DMS53 (cell line): ENCODE measurements at regions not wholly inside any gene's neighbourhood (a gene's known extent, or its start where the extent isn't known, plus 50 kb on each side); places are given as distances from the start of the nearest gene placed in this dataset.
A peak's percentile ranks its signal among the peaks of the same experiment; 100 is the strongest.
"Not testable (repeated sequence)": the region's sequence is repeated elsewhere in the genome, so short reads cannot be mapped to it uniquely, and the experiment has no call there.

Experiments
- DNase-seq: peaks from one replicate; lab custom pipeline; 2025; lab: John Stamatoyannopoulos, UW

DNA sequence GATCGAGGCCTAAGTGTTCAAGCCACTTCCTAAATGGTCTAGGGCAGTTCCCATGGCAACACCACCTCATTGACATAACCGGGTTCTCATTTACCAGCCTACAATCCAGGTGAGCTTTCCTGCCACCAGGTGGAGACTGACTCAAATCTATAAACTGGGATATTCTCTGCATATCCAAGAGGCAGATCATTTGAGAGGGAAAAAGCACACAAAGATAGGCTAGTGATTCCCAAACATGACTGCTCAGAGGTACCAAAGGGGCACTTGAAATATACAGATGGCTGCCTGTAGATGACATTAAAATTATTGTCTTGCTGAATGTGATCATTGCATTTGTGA lies 141.3 kb upstream of the PROK2 start:
- DNase-seq: peak; percentile 82

DNA sequence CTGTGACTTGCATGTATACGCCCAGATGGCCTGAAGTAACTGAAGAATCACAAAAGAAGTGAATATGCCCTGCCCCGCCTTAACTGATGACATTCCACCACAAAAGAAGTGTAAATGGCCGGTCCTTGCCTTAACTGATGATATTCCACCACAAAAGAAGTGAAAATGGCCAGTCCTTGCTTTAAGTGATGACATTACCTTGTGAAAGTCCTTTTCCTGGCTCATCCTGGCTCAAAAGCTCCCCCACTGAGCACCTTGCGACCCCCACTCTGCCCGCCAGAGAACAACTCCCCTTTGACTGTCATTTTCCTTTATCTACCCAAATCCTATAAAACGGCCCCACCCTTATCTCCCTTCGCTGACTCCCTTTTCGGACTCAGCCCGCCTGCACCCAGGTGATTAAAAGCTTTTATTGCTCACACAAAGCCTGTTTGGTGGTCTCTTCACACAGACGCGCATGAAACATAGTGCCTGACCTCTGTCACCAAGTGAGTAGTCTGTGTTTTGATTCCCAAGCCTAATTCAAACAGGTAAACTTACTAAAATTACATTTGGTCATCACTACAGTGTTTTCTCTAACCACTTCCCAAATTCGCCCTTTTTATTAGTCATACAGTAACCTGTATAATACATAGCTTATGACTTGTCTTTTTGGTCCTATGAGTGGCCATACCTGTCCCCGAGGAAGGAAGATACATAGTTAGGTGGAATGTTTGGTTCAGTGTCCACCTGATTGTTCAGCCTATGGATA lies 140.7 kb upstream of the PROK2 start:
- DNase-seq: not testable (repeated sequence)

DNA sequence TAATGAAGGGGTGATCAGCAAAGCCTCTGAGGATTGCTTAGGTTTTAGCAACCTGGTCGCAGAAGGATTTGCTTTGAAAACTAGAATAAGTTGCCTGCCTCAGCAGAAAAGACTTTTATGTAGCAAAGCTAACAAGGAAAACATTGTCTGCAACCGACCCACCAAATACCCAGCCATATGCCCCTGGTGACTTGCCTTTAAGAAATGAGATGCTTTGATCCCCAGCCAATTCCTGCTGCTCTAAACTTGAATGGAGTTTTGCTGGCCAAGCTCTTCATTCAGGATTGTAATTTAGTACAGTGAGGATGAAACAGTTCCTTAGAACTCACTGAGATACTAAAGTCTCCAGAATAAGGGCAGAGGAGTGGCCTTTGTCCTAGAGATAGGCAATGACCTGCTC lies 139.8 kb upstream of the PROK2 start:
- no peak for DNase-seq

DNA sequence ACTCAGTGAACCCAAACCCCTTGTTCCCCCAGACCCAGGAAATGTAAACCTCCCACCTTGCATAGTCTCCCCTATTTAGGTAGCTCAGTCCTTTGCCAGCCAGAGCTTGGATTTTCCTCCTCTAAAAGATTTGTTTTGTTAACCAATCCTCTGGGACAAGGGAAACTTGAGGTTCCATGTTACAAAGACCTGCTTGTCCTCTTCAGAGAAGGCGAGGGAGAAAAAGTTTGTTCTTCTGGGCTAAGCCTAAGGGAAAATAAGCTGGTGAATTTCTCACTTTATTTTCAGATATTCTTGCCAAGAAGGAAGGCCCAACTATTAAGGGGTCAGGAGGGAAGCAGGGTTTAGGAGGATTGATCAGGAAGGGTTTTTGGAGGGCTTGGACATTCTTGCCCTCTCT lies 136.1 kb upstream of the PROK2 start:
- no peak for DNase-seq

DNA sequence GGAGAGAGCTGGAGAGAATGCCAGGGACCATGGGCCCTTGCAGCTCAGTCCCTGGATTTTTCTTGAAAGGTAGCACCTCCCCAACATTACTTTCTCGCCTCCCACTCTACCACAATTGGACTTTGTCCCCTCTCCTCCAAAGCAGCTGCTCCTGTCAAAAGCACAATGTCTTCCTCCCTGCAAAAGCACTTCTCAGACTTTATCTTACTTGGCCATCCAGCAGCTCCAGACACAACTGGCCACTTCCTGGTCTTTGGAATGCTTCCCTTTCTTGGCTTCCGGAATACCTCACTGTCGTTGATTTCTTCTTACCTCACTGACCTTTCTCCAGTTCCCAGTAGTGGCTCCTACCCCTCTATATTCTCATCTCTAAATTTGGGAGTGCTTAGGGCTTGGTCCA lies 134.6 kb upstream of the PROK2 start:
- DNase-seq: no peak

DNA sequence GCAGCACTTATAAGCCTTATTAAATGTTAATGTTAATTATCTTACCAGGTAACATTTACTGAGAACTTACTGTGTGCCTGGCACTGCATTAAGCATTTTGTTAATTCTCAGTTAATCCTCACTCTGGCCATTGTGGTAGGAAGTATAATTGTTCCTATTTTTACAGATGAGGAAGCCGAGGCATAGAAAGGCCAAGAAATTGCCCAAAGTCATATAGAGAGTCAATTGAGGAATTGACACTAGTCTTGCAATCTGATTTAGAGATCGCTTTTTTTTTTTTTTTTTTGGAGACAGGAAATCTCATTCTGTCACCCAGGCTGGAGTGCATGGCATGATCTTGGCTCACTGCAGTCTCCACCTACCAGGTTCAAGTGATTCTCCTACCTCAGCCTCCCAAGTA lies 132.6 kb upstream of the PROK2 start:
- DNase-seq: no peak

DNA sequence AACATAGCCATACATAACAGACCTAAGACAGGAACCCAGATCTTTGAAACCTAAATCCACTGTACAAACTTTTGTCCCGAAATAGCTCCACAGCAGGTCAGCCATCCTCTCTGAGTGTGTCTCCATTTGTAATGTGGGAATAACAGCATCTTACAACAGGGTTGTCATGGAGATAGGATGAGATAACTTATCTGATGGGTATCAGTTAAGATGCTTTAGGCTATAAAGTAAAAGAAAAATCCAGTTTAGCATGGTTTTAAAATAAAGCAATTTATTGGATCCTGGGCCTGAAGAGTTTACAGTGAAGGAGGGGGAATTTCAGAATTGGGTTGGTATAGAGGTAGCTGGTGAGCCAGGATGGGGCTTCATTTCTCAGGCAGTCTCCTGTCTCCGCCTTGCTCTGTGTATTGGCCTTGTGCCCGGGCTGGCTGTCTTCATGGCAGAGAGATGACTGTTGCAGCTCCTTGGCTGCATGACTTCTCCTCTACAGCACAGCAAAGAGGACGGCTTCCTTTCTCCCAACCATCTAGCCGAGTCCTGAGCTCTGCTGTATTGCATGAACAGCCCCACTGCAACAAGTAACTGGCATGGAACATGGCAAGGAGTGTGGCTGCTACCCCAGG lies 131.9 kb upstream of the PROK2 start:
- no peak for DNase-seq

DNA sequence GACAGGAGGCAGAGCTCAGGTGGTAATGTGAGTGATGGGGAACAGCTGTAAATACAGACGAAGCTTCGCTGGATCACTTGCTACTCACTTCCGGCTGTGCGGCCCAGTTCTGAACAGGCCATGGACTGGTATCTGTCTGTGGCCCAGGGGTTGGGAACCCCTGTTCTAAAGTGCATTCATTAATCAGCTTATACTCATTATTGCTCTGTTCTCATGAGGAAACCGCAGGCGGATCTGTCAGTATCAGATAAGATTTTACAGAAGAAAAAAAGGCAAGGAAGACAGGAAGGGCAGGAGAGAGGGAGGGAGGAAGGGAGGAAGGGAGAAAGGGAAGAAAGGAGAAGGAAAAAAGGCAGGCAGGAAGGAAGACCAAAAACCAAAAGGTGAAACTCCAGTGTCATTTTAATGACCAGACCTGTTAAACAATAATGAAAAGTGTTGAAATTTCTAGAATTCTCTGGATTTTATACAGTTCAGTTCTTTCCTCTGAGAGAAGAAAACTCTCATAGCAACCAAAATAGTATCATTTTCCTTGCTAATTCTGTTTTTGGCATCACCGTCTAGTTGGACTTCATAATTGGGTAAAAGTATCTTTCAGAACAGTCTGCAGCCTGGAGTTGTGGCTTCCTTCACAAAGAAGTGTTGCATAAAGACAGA lies 128.0 kb upstream of the PROK2 start:
- no peak for DNase-seq

DNA sequence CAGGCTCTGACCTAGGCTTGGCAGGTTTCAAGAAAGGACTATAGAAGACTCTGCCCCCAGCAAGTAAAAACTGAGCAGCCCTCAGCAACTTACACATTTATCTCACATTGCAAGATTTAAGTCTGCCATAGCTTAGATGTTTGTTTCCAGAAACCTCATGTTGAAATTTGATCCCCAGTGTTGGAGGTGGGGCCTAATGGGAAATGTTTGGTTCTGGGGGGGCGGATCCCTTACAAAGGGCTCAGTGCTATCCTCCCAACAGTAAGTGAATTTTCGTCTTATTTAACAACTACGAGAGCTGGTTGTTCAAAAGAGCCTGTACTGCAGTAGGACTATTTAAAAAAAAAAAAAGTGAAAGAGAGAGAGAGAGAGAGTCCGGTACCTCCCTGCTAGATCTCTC lies 125.2 kb upstream of the PROK2 start:
- DNase-seq: no peak

DNA sequence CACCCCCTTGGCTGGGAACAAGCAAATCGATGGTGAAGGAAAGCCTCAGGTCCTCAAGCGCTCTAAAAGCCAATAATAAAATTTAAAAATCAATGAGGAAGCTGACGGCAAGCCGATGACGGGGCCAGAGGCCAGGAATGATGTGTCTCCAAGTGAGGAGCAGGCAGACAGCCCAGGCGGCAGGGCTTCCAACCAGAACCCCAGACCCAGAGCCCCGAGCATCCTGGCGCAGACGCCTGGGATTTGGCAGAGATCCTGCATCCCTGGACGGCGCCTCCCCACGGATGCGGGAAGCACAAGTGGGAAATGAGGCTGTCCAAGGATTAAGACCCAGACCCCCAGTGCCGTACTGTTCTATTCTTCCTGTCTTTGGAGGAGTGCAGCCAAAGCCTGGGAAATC lies 123.0 kb upstream of the PROK2 start:
- DNase-seq: no peak

DNA sequence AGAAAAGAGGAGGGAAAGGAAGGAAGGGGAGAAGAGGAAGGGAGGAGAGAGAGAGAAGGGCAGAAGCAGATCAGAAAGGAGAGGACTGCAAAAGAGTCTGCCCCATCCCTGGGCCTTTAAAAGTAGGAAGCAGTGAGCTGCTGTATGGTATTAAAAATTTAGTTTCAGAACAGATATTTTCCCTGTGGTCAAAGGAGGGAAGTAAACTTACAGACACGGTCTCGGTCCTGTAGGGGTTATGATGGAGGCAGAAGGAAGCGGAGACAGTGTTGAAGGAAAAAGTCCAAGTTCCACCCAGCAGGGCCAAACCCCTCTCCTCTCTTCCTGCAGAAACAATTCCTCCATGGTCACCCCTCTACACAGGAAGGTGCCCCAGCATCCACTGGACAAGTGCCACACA lies 122.0 kb upstream of the PROK2 start:
- DNase-seq: no peak

DNA sequence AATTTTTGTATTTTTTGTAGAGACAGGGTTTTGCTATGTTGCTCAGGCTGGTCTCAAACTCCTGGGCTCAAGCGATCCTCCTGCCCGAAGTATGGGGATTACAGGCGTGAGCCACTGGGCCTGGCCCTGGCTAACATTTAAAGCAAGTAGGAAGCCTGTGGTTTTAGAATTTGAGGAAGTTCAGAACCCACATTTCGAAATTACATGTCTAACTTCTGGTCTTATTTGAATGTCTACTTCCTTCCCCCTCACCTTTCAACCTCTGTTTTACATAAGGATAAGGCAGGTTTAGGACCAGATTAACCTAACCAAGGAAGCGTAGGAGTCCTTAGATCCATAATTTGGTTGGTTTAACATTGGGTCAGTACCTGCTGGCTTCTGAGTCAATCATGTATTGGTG lies 120.5 kb upstream of the PROK2 start:
- no peak for DNase-seq

DNA sequence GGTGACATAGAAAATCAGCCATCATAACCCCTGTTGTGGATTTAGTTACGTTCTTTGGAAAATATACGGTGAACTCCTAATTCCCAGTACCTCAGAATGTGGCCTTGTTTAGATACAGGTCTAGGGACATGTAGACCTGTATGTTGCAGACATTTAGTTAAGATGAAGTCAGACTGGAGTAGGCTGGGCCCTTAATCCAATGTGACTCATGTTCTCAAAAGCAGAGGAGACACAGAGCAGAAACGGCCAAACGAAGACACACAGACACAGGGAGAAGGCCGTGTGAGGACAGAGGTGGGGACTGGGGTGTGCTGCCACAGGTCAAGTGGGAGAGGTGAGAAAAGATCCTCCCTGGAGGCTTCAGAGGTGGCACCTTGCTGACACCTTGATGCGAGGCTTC lies 119.0 kb upstream of the PROK2 start:
- no peak for DNase-seq

DNA sequence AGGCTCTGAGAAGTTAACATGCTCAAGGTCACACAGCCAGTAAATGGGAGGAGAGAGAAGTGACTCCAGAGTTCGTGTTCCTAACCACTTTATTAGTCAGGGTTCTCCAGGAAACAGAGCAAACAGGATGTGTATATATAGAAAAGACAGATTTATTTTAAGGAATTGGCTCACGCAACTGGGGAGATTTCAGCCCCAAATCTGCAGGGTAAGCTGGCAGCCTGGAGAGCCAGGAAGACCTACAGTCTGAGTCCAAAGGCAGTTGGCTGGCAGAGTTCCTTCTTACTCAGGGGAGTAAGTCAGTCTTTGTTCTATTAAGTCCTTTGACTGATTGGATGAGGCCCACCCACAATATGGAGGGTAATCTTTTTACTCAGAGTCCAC lies 118.2 kb upstream of the PROK2 start:
- DNase-seq: peak; percentile 6

DNA sequence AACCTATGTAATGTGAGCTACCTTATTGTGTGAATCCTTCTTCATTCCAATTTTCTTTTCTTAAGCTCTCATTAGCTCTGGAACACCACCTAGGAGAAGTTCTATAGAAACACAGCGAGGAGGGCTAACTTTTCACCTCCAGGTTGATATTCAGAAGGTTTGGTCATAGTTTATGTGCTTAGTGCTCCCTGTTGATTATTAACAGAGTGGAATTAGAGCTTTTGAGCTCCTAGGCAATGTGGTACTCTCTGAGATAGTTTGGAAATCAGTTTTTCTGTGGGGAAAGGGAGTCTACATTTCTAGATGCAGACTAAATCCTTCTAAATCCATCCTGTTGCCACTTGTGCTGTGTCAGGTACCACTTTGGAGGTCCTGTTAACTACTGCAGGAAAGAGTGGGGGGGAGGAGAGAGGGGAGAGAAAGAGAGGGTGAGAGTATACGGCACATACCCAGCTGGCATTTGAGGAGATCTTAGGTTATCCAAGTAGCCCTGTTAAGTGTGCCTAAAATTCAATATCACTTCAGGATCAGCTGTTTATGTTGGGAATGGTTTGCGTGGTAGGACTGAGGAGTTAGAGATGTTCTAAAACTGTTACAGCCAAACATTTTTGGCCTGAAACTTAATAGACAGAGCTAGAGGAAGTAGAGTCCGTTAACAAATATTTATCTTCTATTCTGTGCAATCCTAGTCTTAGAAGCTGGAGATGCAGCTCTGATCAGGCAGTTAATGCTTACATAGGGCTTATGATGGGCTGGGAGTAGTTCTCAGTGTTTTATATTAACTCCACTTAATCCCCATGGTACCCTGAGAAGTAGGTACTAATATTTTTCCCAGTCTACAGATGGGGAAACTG lies 117.5 kb upstream of the PROK2 start:
- DNase-seq: no peak

DNA sequence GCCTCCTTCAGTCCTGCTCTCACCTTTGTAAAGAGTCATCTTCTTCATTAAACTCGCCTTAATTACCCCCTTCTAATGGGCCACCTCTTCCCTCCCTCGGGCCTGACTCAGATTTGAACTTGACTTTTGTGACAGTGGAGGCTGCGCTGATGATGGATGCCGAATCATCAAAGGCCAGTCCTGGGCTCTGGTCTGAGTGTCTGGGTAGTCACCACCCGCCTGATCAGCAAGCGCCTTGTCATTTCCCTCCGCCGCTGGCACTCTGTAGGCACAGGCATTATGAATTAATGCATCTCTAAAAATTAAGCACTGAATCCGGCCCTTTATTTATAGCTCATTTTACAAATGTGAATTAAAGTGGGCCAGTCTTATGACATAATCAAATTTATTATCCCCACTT lies 116.7 kb upstream of the PROK2 start:
- no peak for DNase-seq

DNA sequence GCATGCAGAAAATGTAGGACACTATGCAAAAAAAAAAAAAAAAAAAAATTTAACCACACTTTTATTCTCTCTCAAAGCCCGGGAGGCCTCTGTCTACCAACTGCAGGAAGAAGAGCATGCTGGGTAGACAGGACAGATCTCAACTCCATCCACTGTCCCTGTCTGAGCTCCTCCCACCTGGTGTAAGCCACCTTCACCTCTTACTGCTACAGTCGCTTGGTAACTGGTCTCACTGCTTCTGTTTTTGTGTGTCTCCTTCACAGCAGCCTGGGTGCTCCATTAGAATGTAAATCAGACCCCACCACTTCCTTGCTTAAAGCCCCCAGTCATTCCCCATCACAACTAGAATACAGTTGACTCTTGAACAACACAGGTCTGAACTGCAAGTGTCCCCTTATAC lies 115.1 kb upstream of the PROK2 start:
- no peak for DNase-seq

DNA sequence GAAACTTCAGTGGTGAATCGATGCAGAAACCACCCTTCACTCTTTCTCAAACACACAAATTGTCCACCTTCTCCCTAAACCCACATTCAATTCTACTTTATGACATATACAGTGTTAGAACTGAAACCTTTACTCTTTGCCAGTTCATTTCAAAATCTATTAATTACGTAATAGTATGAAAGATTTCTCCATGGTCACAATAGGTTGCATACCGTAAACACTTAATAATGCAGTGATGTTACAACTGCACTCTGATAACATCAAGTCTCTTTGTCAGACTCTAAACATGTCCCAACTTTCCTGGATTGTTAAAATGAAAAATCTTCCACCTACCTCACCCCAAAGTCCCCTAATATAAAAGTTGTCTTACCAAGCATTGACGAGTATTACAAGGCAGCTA lies 111.8 kb upstream of the PROK2 start:
- no peak for DNase-seq

DNA sequence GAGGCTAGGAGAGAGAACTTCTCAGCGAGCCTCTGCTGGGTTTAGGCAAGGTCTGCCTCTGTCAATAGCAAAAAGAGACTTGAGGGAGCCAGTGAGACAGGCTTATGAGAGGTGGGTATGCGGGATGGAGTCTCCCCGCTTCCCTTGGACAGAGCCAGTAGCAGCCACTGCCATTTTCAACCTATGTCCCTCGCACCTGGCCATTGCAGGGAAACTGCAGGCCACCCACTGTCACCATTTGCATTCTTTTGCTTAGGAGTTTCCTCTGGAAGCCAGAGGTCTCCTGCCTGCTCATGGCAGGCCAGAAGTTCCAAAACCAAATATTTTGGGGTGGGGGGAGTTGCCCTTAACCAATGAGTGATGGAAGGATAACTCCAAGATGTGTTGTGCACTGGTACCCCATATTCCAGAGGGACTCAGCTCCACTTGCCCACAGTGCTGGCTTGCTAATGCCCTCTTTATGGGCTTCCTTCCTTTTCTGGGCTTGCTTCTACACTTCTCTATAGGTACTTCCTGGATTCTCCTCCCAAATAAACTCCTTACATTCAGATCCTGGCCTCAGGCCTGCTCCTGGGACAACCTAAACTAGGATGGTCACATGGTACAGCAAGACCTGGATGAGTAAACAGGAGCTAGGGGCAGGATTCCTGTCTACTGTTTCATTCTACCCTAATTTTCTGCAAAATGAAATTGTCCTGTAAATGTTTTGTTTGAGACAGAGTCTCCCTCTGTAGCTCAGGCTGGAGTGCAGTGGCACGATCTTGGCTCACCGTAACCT lies 108.9 kb upstream of the PROK2 start:
- no peak for DNase-seq

DNA sequence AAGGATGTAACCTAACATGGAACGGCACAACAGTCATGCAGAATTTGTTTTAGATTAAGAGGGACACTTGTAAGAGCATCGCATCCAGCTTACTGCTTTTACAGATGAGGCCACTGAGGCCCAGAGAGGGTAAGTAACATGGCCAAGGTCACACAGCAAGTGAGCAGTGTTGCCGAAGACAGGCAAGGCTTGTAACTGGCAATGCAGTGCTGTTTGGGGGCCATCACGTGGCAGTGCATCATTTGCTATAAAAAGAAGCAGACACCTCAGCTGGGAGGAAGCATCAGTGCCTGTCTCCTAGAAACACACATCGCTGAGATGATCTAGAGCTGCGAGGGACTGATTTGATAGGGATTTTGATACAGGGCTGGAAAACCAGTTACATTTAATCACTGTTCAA lies 108.2 kb upstream of the PROK2 start:
- DNase-seq: no peak

DNA sequence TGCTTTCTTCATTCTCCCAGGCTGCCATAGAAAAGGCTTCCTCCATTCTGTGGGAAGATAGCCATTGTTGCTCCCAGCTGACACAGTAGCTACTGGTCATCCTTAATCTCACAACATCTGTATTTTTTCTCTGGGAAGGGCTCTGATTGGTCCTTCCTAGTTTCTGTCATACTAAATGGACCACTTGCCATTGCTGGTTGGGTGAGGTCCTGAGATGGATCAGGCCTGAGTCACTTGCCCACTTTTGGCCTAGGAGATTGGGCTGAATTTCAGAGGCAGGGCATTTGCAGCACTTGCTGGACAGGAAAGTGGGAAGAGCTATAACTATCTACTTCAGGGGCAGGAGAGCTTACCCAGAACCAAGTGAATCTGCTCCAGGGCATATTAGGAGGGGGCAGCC lies 106.5 kb upstream of the PROK2 start:
- no peak for DNase-seq

DNA sequence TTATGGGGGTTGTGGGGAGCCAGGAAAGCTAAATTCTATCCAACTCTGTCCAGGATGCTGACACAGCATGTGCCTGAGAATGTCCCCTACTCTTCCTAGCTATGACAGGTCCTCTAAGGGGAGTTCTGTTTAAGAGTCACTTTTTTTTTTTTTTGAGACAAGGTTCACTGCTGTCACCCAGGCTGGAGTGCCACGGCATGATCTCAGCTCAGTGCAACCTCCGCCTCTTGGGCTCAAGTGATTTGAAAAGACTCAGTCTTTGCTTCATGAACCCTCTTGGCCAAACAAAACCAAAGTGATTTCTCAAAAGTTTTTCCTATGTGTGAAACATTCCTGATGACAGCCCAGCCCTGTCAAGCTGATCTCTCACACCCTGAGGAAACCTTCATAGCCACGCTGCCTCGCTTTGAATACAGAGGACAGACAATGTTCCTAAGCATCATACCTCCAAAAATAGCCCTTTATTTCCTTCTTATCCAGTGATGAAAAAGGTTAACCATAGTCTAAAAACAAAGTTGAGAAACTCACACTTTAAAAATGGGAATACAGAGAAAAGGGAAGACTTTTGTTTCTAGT lies 105.5 kb upstream of the PROK2 start:
- DNase-seq: no peak
